Astrocyte of the spinal cord (primary cell): ENCODE measurements at regions not wholly inside any gene's neighbourhood (a gene's known extent, or its start where the extent isn't known, plus 50 kb on each side); places are given as distances from the start of the nearest gene placed in this dataset.

ENCODE experiments used
- DNase-seq: peaks from one replicate; pipeline ENCODE4 v3.0.0; 2011; ENCODE audit warnings: low read depth, low spot score
- H3K4me3 ChIP-seq: 2 replicates; pipeline ENCODE4 v1.5.1; 2011; ENCODE audit warnings: low read depth, mild to moderate bottlenecking, low read length, moderate library complexity
- in situ Hi-C: cut with HindIII; loops from 2 replicates; pipeline ENCODE4 v1.10.0; 2017; ENCODE audit warnings: low sequenced_read_pairs
- TF ChIP-seq, protein P1 (sequence below): IDR thresholded peaks from 2 replicates; pipeline ENCODE4 v1.5.1; 2012; ENCODE audit warnings: low read depth, mild to moderate bottlenecking, low read length, inconsistent platforms

DNA sequence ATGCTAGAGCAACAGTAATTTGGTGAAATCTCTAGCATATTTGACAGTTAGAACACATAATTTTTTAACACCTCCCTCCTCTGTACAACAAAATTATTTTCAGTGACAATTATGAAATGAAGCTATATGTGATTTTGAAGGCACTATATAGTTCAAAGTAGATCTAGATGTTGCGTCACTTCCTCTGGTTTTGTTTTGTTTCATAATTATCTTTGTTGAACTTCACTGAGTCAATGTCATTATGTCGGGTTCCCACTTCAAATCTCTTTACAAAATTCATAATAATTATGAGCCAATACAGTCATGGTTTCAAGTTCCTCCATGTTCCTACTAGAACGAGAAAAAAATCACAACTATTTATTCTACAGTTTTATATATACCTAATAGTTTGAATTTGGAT lies 254.8 kb upstream of the PLXNA2 start:
- TF ChIP-seq, protein P1, sequence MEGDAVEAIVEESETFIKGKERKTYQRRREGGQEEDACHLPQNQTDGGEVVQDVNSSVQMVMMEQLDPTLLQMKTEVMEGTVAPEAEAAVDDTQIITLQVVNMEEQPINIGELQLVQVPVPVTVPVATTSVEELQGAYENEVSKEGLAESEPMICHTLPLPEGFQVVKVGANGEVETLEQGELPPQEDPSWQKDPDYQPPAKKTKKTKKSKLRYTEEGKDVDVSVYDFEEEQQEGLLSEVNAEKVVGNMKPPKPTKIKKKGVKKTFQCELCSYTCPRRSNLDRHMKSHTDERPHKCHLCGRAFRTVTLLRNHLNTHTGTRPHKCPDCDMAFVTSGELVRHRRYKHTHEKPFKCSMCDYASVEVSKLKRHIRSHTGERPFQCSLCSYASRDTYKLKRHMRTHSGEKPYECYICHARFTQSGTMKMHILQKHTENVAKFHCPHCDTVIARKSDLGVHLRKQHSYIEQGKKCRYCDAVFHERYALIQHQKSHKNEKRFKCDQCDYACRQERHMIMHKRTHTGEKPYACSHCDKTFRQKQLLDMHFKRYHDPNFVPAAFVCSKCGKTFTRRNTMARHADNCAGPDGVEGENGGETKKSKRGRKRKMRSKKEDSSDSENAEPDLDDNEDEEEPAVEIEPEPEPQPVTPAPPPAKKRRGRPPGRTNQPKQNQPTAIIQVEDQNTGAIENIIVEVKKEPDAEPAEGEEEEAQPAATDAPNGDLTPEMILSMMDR, result no peak
- no peak for DNase-seq
- no peak overlapping the region for H3K4me3 ChIP-seq
- in situ Hi-C loops, result no loop called here

DNA sequence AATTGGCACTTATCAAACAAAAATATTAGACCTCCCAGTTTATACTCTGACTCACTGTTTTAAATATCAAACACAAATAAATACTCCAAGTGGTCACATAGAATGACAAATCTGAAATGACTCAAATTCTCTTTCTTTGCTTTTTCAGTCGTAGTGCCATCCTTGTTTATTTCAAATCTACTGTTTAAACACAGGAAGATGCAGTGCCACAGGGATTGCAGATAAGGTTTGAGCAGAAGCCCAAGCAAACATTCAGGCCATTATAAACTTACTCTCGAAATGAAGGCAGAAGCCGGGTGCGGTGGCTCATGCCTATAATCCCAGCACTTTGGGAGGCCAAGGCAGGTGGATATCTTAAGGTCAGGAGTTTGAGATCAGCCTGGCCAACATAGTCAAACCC lies 255.4 kb upstream of the PLXNA2 start:
- DNase-seq, result no peak
- in situ Hi-C loops, result no loop called here
- TF ChIP-seq, protein P1, result no peak
- no peak overlapping the region for H3K4me3 ChIP-seq

DNA sequence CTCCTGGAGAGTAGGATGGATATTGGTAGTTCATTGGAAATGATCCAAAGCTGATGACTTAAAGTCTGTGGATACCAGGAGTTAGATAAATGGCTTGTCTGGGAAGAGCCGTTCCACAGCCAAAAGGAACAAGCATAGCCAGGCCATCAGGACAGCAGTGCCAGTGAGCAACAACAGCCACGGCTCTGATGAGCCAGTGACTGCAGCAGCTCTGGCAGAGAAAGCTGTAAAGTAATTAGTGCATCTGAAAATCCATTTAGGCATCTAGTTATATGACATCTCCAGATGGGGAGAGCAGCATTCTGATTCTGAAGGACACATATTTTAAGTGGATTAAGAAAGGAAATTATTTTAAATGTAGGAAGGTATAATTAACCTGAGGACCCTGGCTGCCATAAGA lies 256.2 kb upstream of the PLXNA2 start:
- TF ChIP-seq, protein P1, result no peak
- in situ Hi-C loops, result no loop called here
- H3K4me3 ChIP-seq, result no peak overlapping the region
- DNase-seq, result no peak

DNA sequence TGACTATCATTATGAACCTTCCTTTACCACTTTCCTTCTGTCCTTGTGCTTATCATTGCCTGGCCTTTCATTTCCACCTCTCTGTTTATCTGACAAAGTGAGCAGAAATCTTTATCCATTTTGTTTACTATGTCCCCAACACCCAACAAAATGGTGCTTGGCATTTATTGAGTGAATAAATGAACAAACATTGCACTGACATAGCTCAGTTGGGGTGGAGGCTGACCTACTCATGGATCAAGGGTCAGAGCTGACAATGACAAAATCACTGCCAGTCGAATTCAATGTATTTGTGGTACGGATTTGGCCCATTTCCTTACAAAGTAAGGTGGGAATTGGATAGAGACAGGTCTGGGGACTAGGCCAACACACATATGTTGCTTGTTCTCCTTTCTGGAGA lies 257.4 kb upstream of the PLXNA2 start:
- no peak for DNase-seq
- TF ChIP-seq, protein P1, result no peak
- H3K4me3 ChIP-seq, result no peak overlapping the region
- in situ Hi-C loops, result no loop called here

GRCh38 chr1:208503787-208504186 lies 259.6 kb upstream of the PLXNA2 start:
- in situ Hi-C loops, result no loop called here
- TF ChIP-seq, protein P1, result no peak
- H3K4me3 ChIP-seq, result no peak overlapping the region
- no peak for DNase-seq

GRCh38 chr1:208506812-208507211 lies 262.6 kb upstream of the PLXNA2 start:
- DNase-seq, result no peak
- no peak overlapping the region for H3K4me3 ChIP-seq
- TF ChIP-seq, protein P1, result no peak
- in situ Hi-C loops, result no loop called here

GRCh38 chr1:208509072-208509471 lies 264.9 kb upstream of the PLXNA2 start:
- in situ Hi-C loops, result no loop called here
- DNase-seq, result no peak
- no peak overlapping the region for H3K4me3 ChIP-seq
- TF ChIP-seq, protein P1, result no peak
